A204.1 (cell line): ENCODE measurements at regions not wholly inside any gene's neighbourhood (a gene's known extent, or its start where the extent isn't known, plus 50 kb on each side); places are given as distances from the start of the nearest gene placed in this dataset.
"Not testable (repeated sequence)": the region's sequence is repeated elsewhere in the genome, so short reads cannot be mapped to it uniquely, and the experiment has no call there.

Experiments
- FAIRE-seq: peaks from 2 replicates; lab custom pipeline; 2012; peaks lifted over from hg19 to GRCh38; lab: Jason Lieb, UNC

DNA sequence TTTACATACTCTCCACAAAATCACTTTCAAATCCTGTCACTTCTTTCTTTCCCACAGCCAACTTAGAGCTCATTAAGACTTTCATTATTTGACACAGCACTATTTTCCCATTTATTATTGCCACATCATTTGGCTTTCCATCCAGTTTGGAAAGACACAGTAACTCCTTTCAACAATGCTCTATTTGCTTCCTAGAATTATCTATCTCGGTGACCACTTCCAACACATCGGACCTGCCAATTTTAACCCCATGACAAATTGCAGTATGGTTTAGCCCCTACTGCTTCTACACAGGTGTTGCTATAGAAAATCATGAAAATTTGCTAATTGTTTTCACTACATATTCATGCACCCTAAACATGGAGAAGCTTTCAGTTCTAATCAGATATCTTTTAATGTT, 190.6 kb upstream of the COX7C start:
- no peak for FAIRE-seq

GRCh38 chr5:86439593-86440110, 178.1 kb upstream of the COX7C start:
- no peak for FAIRE-seq

GRCh38 chr5:86442036-86442745, 175.6 kb upstream of the COX7C start:
- FAIRE-seq: no peak

GRCh38 chr5:86447362-86447761, 170.4 kb upstream of the COX7C start:
- FAIRE-seq: peak; percentile 55

GRCh38 chr5:86452251-86452650, 165.5 kb upstream of the COX7C start:
- no peak for FAIRE-seq

- no peak for FAIRE-seq
Observed at GRCh38 chr5:86460519-86460918, 157.2 kb upstream of the COX7C start.

GRCh38 chr5:86461169-86461956, 156.4 kb upstream of the COX7C start:
- FAIRE-seq: no peak

DNA sequence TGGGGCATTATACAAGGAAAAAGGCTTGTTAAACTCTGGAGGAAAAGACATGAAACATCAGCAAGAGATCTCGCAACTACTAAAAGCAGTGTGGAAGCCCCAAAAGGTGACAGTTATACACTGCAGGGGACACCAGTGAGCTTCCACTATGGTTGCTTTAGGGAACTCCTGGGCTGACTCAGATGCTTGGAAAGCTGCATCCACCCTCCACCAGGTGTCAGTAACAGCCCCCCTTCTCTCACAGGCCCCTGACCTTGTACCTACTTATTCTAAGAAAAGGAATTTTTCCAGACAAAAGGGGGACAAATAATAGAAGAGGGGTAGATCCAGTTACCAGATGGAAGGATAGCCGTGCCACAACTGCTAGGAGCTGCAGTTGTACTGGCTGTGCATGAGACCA, 154.4 kb upstream of the COX7C start:
- no peak for FAIRE-seq

DNA sequence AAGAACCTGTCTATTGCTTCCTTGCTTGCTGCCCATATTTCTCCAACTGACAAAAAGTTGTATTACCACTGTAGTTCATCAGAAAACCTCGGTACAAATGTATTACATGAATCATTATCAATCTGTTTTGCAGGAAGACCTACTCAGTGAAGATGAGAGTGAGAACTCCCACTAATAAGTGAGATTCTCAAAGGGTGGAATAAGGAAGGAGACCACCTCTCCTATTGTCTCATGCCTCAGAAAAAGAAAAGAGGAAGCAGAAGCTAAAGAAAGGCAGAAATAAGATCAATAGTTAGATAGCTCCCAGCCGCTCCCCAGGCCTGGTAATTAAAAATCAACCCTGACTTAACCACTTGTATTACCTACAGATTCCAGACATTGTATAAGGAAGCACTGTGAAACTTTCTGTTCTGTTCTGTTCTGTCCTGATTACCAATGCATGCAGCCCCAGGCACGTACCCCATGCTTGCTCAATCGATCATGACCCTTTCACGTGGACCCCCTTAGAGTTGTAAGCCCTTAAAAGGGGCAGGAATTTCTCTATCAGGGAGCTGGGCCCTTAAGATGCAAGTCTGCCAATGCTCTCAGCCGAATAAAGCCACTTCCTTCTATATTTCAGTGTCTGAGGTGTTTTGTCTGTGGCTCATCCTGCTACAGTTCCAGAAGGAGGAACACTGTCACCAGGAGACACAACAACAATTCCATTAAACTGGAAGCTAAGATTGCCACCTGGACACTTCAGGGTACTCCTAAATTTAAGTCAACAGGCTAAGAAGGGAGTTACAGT, 152.5 kb upstream of the COX7C start:
- FAIRE-seq: no peak

DNA sequence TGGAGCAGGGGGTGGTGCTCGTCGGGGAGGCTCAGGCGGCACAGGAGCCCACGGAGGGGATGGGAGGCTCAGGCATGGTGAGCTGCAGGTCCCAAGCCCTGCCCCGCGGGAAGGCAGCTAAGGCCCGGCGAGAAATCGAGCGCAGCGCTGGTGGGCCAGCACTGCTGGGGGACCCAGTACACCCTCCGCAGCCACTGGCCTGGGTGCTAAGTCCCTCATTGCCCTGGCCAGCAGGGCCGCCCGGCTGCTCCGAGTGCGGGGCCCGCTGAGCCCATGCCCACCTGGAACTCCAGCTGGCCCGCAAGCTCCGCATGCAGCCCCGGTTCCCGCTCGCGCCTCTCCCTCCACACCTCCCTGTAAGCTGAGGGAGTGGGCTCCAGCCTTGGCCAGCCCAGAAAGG, 151.0 kb upstream of the COX7C start:
- not testable (repeated sequence) for FAIRE-seq

- no peak for FAIRE-seq
Observed at GRCh38 chr5:86482008-86482407, 135.7 kb upstream of the COX7C start.

DNA sequence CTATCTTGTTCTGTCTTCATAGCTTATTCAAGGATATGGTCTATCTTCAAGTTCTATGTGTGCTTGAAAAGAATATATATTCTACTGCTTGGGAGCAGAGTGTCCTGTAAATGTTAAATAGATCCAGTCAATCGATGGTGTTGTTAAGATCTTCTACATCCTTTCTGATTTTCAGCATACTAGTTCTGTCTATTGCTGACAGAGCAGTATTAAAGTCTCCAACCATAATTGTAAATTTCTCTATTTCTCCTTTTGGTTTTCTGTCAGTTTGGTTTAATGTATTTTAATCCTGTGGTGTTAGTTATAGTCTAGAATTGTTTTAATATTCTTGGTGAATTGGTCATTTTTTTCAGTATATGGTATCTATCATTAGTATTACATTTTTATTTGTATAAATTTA, 124.0 kb upstream of the COX7C start:
- no peak for FAIRE-seq

DNA sequence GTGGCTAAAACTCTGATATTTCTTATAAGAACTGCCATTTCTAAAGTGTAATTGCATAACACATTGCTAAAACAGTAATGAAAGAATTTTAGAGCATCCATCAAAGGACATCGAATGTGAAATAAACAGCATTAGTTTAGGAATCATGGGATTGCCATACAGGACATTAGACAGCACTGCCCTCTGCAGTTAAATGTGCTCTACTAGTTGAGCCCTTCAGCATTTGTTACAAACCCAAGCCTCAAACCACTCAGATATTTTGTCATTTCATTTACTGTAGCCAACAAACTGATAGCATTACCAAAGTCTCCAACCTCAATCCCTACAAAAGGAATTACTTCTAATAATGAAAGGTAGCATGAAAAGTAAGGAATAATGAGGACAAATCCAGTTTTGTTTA, 116.8 kb upstream of the COX7C start:
- no peak for FAIRE-seq

DNA sequence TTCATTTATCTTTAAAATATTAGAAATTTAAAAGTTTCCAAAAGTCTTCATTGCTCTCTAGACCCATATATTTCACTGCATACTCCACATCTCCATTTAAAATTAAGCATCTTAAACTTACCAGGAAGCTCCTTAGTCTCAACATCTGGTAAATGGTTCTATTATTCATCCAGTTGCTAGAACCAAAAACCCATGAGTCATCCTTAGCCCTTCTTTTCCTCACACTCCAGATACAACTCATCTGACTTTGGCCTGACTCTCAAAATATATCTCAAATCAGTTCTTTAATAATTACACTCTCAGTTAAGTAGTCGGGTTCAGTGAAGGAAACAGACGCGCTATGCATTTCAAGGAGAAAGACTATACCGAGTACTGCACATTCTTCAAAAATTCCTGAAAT, 110.2 kb upstream of the COX7C start:
- no peak for FAIRE-seq

DNA sequence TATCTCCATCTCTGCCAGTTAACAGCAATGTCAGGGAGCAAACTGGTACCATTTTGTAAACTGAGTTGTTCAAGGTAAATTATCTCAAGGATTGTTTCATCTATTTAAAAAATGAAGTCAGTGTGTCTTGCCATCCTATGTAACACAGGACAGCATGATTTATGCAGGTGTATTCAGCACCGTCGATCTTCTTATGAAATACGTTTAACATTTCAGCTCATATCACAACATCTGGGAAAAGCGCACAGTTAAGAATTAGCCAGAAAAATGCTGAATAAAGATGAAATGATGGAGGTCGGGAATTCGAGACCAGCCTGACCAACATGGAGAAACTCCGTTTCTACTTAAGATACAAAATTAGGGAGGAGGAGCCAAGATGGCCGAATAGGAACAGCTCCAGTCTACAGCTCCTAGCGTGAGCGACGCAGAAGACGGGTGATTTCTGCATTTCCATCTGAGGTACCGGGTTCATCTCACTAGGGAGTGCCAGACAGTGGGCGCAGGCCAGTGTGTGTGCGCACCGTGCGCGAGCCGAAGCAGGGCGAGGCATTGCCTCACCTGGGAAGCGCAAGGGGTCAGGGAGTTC, 107.3 kb upstream of the COX7C start:
- FAIRE-seq: not testable (repeated sequence)

- FAIRE-seq: no peak
Observed at GRCh38 chr5:86523718-86524117, 94.0 kb upstream of the COX7C start.

GRCh38 chr5:86525622-86526021, 92.1 kb upstream of the COX7C start:
- FAIRE-seq: no peak

GRCh38 chr5:86526811-86527348, 90.9 kb upstream of the COX7C start:
- FAIRE-seq: no peak

GRCh38 chr5:86532429-86532828, 85.3 kb upstream of the COX7C start:
- FAIRE-seq: no peak

GRCh38 chr5:86536396-86536795, 81.3 kb upstream of the COX7C start:
- no peak for FAIRE-seq

DNA sequence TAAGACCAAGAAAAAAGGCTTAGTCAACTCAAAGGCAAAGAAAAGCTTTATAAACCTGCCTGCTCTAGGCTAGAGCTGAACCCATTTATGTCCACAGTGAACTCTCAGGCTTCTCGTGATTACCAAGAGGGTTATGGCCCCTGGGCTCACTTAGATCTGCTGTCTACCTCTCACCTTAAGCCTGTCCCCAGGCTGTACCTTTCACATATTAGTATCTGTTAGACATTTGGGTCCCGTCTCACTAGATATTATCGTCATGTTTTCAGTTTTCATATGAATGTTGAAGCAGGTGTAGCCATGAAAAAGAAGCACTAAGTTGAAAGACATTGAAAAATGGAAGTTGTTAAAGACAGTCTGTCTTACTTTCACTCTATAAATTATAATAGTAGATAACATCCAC, 75.2 kb upstream of the COX7C start:
- FAIRE-seq: no peak

- FAIRE-seq: no peak
Observed at GRCh38 chr5:86546044-86546443, 71.7 kb upstream of the COX7C start.
